CD4-positive, alpha-beta T cell treated with Interleukin-12 subunit alpha and Interleukin-12 subunit beta, for 1 hour (primary cell): ENCODE measurements at regions not wholly inside any gene's neighbourhood (a gene's known extent, or its start where the extent isn't known, plus 50 kb on each side); places are given as distances from the start of the nearest gene placed in this dataset.
"Not testable (repeated sequence)": the region's sequence is repeated elsewhere in the genome, so short reads cannot be mapped to it uniquely, and the experiment has no call there.

Source experiments
- DNase-seq: peaks from one replicate; pipeline ENCODE4 v3.0.0-alpha.2; 2020

GRCh38 chr16:29087673-29088072 lies 102.8 kb downstream of the LAT start:
- not testable (repeated sequence) for DNase-seq

DNA sequence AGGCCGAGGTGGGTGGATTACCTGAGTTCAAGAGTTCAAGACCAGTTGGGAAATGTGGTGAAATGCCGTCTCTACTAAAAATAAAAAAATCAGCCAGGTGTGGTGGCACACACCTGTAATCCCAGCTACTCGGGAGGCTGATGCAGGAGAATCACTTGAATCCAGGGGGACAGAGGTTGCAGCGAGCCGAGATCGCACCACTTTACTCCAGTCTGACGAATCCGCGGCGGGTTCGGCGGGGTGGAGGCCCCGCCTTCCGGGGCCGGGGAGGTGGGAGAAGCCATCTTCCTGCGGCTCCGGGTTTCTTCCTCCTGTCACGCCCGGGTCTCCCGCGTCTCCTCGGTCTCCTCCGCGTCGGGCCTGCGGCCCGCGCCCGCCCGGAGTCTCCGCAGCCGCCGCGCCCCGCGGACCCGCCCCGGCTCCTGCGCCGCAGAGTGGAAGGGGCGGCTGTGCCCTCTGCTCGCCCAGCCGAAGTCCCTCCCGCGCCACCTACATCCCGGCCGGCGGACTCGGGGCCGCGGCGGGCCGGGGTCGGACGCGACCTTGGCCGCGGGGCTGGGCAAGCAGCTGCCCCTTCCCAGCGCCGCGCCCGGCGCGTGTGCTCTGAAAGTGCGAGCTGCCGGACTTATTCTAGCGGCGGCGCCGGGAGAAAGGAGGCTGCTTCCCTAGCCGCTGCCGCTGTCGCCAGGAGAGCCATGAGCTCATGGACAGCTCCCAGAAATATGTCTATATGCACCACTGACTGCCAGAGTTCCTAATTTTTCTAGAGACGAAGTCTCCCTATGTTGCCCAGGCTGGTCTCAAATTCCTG lies 97.2 kb downstream of the LAT start:
- DNase-seq = peak; percentile 45

DNA sequence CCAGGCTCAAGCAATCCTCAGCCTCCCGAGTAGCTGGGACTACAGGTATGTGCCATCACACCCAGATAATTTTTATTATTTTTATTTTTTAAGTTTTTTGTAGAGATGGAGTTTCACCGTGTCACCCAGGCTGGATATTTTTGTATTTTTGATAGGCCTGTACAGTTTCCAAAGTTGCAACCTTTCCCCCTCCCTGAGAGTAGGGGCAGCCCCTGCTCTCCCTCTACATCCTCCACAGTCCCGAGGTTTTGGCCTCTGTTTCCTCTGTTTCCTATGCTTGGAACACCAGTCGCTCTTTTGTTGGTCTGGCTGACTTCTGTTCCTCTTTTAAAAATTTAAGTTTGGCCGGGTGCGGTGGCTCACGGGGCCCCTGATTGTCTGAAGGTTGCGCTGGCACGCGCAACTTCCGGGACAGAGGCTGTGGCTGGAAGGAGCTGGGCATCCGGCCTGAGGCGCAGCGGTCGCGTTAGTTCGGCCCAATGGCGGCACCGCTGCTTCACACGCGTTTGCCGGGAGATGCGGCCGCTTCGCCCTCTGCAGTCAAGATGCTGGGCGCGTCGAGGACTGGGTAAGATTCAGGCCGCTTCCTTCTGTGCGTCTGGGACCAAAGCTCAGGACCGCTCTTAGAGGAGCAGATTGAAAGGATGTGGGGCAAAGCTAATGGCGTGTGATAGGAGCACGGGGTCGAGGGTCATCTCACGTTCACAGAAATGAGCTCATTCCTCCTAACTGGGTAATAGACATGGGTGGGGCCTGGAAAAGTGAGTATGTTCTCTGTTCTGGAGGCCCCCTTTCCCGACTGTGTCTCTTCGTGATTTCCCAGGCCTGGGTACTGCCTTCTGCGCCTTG lies 89.9 kb downstream of the LAT start:
- DNase-seq = peak; percentile 45

DNA sequence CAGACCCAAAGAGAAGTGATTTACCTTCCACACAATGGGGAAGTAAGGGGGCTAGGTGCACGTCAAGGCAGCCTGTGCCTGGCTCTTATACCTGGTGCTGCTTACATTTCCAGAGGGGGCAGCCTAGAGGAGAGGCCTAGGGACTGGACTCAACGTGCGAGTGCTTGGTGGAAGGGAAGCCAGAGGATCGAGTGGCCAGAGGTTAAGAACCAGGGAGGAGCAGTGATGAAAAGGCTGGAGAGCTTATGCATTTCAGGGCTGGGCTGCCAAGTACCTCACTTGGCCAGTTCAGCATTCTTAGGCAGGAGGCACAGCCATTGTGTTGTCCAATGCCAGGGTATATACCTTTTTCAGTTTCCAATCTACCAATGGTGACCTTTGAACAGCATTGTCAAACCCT lies 77.4 kb downstream of the LAT start:
- not testable (repeated sequence) for DNase-seq

DNA sequence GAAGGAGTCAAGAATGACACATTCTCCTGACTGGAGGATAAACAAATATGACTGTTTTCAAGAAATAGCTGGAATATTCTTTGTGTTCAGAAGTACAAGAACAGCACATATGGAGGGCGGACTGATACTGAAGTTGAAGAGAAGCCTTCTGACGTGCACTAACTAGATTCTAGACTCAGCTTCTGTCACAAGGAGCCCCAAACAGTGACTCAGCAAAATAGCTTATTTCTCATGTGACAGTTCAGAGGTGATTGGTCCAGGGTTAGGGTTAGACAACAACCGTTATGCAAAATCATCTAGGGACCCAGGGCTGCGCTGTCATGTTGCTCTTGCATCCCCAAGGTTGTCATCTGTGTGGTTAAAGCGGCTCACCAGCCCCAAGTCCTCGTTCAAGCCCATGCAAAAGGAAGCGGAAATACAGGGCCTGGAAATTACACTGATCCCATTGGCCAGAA lies 76.6 kb downstream of the LAT start:
- DNase-seq = not testable (repeated sequence)

DNA sequence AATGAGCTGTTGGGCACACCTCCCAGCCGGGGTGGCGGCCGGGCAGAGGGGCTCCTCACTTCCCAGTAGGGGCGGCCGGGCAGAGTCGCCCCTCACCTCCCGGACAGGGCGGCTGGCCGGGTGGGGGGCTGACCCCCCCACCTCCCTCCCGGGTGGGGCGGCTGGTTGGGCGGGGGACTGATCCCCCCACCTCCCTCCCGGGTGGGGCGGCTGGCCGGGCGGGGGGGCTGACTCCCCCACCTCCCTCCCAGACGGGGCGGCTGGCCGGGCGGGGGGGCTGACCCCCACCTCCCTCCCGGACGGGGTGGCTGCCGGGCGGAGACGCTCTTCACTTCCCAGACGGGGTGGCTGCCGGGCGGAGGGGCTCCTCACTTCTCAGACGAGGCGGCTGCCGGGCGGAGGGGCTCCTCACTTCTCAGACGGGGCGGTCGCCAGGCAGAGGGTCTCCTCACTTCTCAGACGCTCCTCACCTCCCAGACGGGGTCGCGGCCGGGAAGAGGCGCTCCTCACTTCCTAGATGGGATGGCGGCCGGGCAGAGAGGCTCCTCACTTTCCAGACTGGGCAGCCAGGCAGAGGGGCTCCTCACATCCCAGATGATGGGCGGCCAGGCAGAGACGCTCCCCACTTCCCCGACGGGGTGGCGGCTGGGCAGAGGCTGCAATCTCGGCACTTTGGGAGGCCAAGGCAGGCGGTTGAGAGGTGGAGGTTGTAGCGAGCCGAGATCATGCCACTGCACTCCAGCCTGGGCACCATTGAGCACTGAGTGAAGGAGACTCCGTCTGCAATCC lies 75.4 kb downstream of the LAT start:
- DNase-seq = not testable (repeated sequence)

GRCh38 chr16:29059575-29059974 lies 74.7 kb downstream of the LAT start:
- not testable (repeated sequence) for DNase-seq
